ENCODE measurements at regions not wholly inside any gene's neighbourhood (a gene's known extent, or its start where the extent isn't known, plus 50 kb on each side); places are given as distances from the start of the nearest gene placed in this dataset.

GRCh38 chr1:163650624-163651023 is 328.9 kb downstream of the NUF2 start:
- Histone ChIP-seq H3K4me1 (no peaks in the 10 kb centered on the region), H3K4me3 (no peak overlapping the region), H3K9me3 (no peaks in the 10 kb centered on the region), H3K36me3 (no peaks in the 10 kb centered on the region), H3K27ac (no peak overlapping the region), H3K27me3 (no peaks in the 10 kb centered on the region)
- ATAC-seq (ENCODE audit: low FRiP score in 2 of 2) (no peak), DNase-seq (no peak)
- WGBS, 2 donors, result 75 to 80% methylated on average over 4 of the region's 4 CpGs
- TF ChIP-seq POLR2AphosphoS5 (IDR thresholded peaks at IDR 0.05), result no peak
- TF ChIP-seq CTCF (IDR thresholded peaks at IDR 0.05), result no peak
- TF ChIP-seq POLR2A (IDR thresholded peaks at IDR 0.05), result no peak
- TF ChIP-seq EP300 (IDR thresholded peaks at IDR 0.05), result no peak

GRCh38 chr1:163652441-163652840 is 330.7 kb downstream of the NUF2 start:
- DNase-seq (no peak), ATAC-seq (ENCODE audit: low FRiP score in 2 of 2) (no peak)
- Histone ChIP-seq H3K4me3 (no peak overlapping the region), H3K36me3 (no peaks in the 10 kb centered on the region), H3K27me3 (no peaks in the 10 kb centered on the region), H3K4me1 (no peaks in the 10 kb centered on the region), H3K9me3 (no peaks in the 10 kb centered on the region), H3K27ac (no peak overlapping the region)
- TF ChIP-seq POLR2A (IDR thresholded peaks at IDR 0.05) (no peak), CTCF (IDR thresholded peaks at IDR 0.05) (no peak), EP300 (IDR thresholded peaks at IDR 0.05) (no peak), POLR2AphosphoS5 (IDR thresholded peaks at IDR 0.05) (no peak)

GRCh38 chr1:163655565-163655964 is 333.8 kb downstream of the NUF2 start:
- Histone ChIP-seq H3K4me3 (no peak overlapping the region), H3K9me3 (no peaks in the 10 kb centered on the region), H3K27ac (no peak overlapping the region), H3K4me1 (no peaks in the 10 kb centered on the region), H3K27me3 (no peaks in the 10 kb centered on the region), H3K36me3 (no peaks in the 10 kb centered on the region)
- DNase-seq, result no peak
- no peak for TF ChIP-seq EP300 (IDR thresholded peaks at IDR 0.05)
- TF ChIP-seq CTCF (IDR thresholded peaks at IDR 0.05), result no peak
- TF ChIP-seq POLR2A (IDR thresholded peaks at IDR 0.05), result no peak
- no peak for TF ChIP-seq POLR2AphosphoS5 (IDR thresholded peaks at IDR 0.05)
- ATAC-seq (ENCODE audit: low FRiP score in 2 of 2), result no peak

GRCh38 chr1:163656095-163656759 is 334.5 kb downstream of the NUF2 start:
- H3K27me3 ChIP-seq, result no peaks in the 10 kb centered on the region
- H3K27ac ChIP-seq, result no peak overlapping the region
- DNase-seq (no peak), ATAC-seq (ENCODE audit: low FRiP score in 2 of 2) (peak in 1 of 2 donors; percentile 44)
- WGBS, 2 donors, result 73 to 74% methylated on average over 4 of the region's 4 CpGs
- no peak for TF ChIP-seq CTCF (IDR thresholded peaks at IDR 0.05)
- TF ChIP-seq POLR2AphosphoS5 (IDR thresholded peaks at IDR 0.05), result no peak
- no peak for TF ChIP-seq EP300 (IDR thresholded peaks at IDR 0.05)
- TF ChIP-seq POLR2A (IDR thresholded peaks at IDR 0.05), result no peak
- no peaks in the 10 kb centered on the region for H3K9me3 ChIP-seq
- H3K36me3 ChIP-seq, result no peaks in the 10 kb centered on the region
- no peaks in the 10 kb centered on the region for H3K4me1 ChIP-seq
- no peak overlapping the region for H3K4me3 ChIP-seq

- TF ChIP-seq EP300 (IDR thresholded peaks at IDR 0.05) (no peak), POLR2A (IDR thresholded peaks at IDR 0.05) (no peak), POLR2AphosphoS5 (IDR thresholded peaks at IDR 0.05) (no peak), CTCF (IDR thresholded peaks at IDR 0.05) (no peak)
- Histone ChIP-seq H3K27me3 (no peaks in the 10 kb centered on the region), H3K4me1 (no peaks in the 10 kb centered on the region), H3K27ac (no peak overlapping the region), H3K9me3 (no peaks in the 10 kb centered on the region), H3K4me3 (no peak overlapping the region), H3K36me3 (no peaks in the 10 kb centered on the region)
- no peak for DNase-seq
- WGBS, 2 donors, result 84 to 88% methylated on average over 3 of the region's 3 CpGs
- no peak for ATAC-seq (ENCODE audit: low FRiP score in 2 of 2)
Observed at GRCh38 chr1:163657719-163658118, 336.0 kb downstream of the NUF2 start.

Data from upper lobe of left lung (tissue), 6 donors.